Adrenal gland (tissue), 5 donors: ENCODE measurements at regions not wholly inside any gene's neighbourhood (a gene's known extent, or its start where the extent isn't known, plus 50 kb on each side); places are given as distances from the start of the nearest gene placed in this dataset.

Source experiments
- POLR2A ChIP-seq, 2 donors: fragments of 450-650 bp; IDR thresholded peaks; one replicate each; pipeline ENCODE4 v1.6.1; 2017; ENCODE audit warnings: antibody characterized with exemption in 2 of 2, mild to moderate bottlenecking in 2 of 2, moderate library complexity in 1 of 2
- TF ChIP-seq, protein P1 (sequence below), 6 experiments: fragments of 450-650 bp in 4 of 6; fragments of 200-600 bp in 2 of 6; sonication (generic) in 1 of 6; IDR thresholded peaks; 1 replicate in 5 of 6; 2 replicates in 1 of 6; pipeline versions ENCODE4 v1.5.1 to v1.8.0; 2016 to 2021; ENCODE audit warnings: antibody characterized with exemption in 6 of 6, mild to moderate bottlenecking in 2 of 6, moderate library complexity in 1 of 6
- donor health status: DM: no; HTN: no; CAD: no.

DNA sequence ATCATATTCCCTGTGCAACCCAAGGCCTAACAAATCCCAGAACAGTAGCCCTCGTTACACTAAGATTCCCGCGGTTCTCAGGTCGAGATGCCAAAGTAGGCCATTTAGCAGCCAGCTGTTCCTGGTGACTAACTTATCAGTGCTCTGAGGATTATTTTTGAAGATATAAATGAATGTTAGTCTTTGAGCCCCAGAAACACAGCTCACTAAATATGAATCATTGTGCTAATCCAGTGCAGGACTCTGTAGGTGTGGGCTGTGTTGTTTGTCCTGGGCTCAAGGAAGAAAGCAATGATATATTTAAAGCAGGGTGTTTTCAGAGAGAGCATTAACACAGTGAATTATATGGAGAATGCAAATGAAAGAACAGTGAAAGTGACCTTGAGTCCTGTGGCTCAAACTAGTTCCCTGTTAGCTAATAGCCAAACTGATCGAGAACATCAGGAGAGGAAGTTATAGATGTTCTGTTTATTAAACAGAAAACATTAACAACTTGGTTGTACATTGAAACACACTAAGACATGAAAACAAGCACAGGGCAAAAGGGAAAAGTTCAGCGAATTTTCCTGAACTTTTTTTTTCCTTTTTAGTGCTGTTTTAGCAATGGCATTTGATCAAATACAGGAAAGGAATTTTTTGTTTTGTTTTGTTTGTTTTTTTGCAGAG lies 228.3 kb downstream of the RNF152 start:
- TF ChIP-seq, protein P1, sequence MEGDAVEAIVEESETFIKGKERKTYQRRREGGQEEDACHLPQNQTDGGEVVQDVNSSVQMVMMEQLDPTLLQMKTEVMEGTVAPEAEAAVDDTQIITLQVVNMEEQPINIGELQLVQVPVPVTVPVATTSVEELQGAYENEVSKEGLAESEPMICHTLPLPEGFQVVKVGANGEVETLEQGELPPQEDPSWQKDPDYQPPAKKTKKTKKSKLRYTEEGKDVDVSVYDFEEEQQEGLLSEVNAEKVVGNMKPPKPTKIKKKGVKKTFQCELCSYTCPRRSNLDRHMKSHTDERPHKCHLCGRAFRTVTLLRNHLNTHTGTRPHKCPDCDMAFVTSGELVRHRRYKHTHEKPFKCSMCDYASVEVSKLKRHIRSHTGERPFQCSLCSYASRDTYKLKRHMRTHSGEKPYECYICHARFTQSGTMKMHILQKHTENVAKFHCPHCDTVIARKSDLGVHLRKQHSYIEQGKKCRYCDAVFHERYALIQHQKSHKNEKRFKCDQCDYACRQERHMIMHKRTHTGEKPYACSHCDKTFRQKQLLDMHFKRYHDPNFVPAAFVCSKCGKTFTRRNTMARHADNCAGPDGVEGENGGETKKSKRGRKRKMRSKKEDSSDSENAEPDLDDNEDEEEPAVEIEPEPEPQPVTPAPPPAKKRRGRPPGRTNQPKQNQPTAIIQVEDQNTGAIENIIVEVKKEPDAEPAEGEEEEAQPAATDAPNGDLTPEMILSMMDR (IDR thresholded peaks at IDR 0.05) = no peak
- no peak for TF ChIP-seq POLR2A (IDR thresholded peaks at IDR 0.05)
